Tibial nerve (tissue), 4 donors: ENCODE measurements at regions not wholly inside any gene's neighbourhood (a gene's known extent, or its start where the extent isn't known, plus 50 kb on each side); places are given as distances from the start of the nearest gene placed in this dataset.

Experiments used
- DNase-seq, 2 donors: peaks; one replicate each; pipeline ENCODE4 v3.0.0-alpha.2; 2019; ENCODE audit warnings: low spot score in 2 of 2
- H3K27ac ChIP-seq, 4 donors: fragments of 200-600 bp; sonication (generic) in 3 of 4; one replicate each; pipeline ENCODE4 v1.5.1; 2017 to 2019; ENCODE audit warnings: mild to moderate bottlenecking in 1 of 4
- H3K27me3 ChIP-seq, 2 donors: fragments of 200-600 bp; sonication (generic) in 1 of 2; one replicate each; pipeline versions ENCODE4 v1.5.1 to v1.6.0; 2017 to 2019
- H3K36me3 ChIP-seq, 3 donors: fragments of 200-600 bp; sonication (generic); one replicate each; pipeline ENCODE4 v1.5.1; 2018 to 2019
- H3K4me1 ChIP-seq, 4 donors: fragments of 200-600 bp; sonication (generic) in 3 of 4; one replicate each; pipeline ENCODE4 v1.5.1; 2017 to 2019
- H3K4me3 ChIP-seq, 4 donors: fragments of 200-600 bp; sonication (generic) in 3 of 4; one replicate each; pipeline ENCODE4 v1.5.1; 2017 to 2019; ENCODE audit warnings: mild to moderate bottlenecking in 1 of 4, moderate library complexity in 1 of 4
- H3K9me3 ChIP-seq, 4 donors: fragments of 200-600 bp; sonication (generic) in 3 of 4; one replicate each; pipeline ENCODE4 v1.5.1; 2017 to 2019
- CTCF ChIP-seq, 5 experiments: fragments of 200-600 bp in 3 of 5; fragments of 450-650 bp in 2 of 5; sonication (generic) in 3 of 5; IDR thresholded peaks; one replicate each; pipeline ENCODE4 v1.5.1; 2016 to 2019; ENCODE audit warnings: antibody characterized with exemption in 5 of 5, mild to moderate bottlenecking in 3 of 5, moderate library complexity in 2 of 5
- EP300 ChIP-seq, 2 donors: sonication (generic); formaldehyde crosslinking; IDR thresholded peaks; one replicate each; pipeline ENCODE4 v1.6.1; 2017; ENCODE audit warnings: antibody characterized with exemption in 2 of 2, mild to moderate bottlenecking in 1 of 2
- POLR2A ChIP-seq, 2 donors: fragments of 450-650 bp; IDR thresholded peaks; one replicate each; pipeline ENCODE4 v1.6.1; 2017; ENCODE audit warnings: antibody characterized with exemption in 2 of 2, mild to moderate bottlenecking in 2 of 2, moderate library complexity in 2 of 2
- WGBS, 2 donors: methylation state at CpG; one replicate each; pipeline ENCODE4 v1.1.5; 2018; 5-methylcytosine and 5-hydroxymethylcytosine counted together

GRCh38 chr21:41632748-41633475 lies 125.0 kb upstream of the TMPRSS2 start:
- TF ChIP-seq CTCF (IDR thresholded peaks at IDR 0.05) (no peak), POLR2A (IDR thresholded peaks at IDR 0.05) (no peak), EP300 (IDR thresholded peaks at IDR 0.05) (no peak)
- H3K27ac ChIP-seq: no peak overlapping the region
- no peak for DNase-seq
- H3K36me3 ChIP-seq: no peaks in the 10 kb centered on the region
- H3K4me1 ChIP-seq: peaks cover 0 to 5% (median 0%) of the 10 kb centered on the region in 4 donors
- H3K9me3 ChIP-seq: peaks cover 0 to 1% (median 0%) of the 10 kb centered on the region in 4 donors
- WGBS, 2 donors: 61 to 62% methylated on average over 12 of the region's 12 CpGs
- H3K27me3 ChIP-seq: no peaks in the 10 kb centered on the region
- no peak overlapping the region for H3K4me3 ChIP-seq

- no peaks in the 10 kb centered on the region for H3K9me3 ChIP-seq
- no peak overlapping the region for H3K4me3 ChIP-seq
- no peaks in the 10 kb centered on the region for H3K27me3 ChIP-seq
- 79 to 80% methylated on average over 14 of the region's 14 CpGs for WGBS, 2 donors
- peaks cover 0 to under 1% (median 0%) of the 10 kb centered on the region in 4 donors for H3K4me1 ChIP-seq
- no peaks in the 10 kb centered on the region for H3K36me3 ChIP-seq
- no peak for DNase-seq
- no peak overlapping the region for H3K27ac ChIP-seq
- TF ChIP-seq EP300 (IDR thresholded peaks at IDR 0.05): no peak
- TF ChIP-seq POLR2A (IDR thresholded peaks at IDR 0.05): no peak
- TF ChIP-seq CTCF (IDR thresholded peaks at IDR 0.05): no peak
Measured at GRCh38 chr21:41631564-41632461, 123.9 kb upstream of the TMPRSS2 start.

- 86 to 92% methylated on average over 17 of the region's 17 CpGs for WGBS, 2 donors
- no peaks in the 10 kb centered on the region for H3K4me1 ChIP-seq
- DNase-seq: no peak
- H3K9me3 ChIP-seq: no peaks in the 10 kb centered on the region
- no peaks in the 10 kb centered on the region for H3K36me3 ChIP-seq
- H3K27ac ChIP-seq: no peak overlapping the region
- no peak overlapping the region for H3K4me3 ChIP-seq
- TF ChIP-seq POLR2A (IDR thresholded peaks at IDR 0.05) (no peak), EP300 (IDR thresholded peaks at IDR 0.05) (no peak), CTCF (IDR thresholded peaks at IDR 0.05) (no peak)
- H3K27me3 ChIP-seq: no peaks in the 10 kb centered on the region
Measured at GRCh38 chr21:41630917-41631316, 123.0 kb upstream of the TMPRSS2 start.

- H3K4me1 ChIP-seq: no peaks in the 10 kb centered on the region
- H3K36me3 ChIP-seq: no peaks in the 10 kb centered on the region
- no peak for TF ChIP-seq EP300 (IDR thresholded peaks at IDR 0.05)
- no peak for TF ChIP-seq CTCF (IDR thresholded peaks at IDR 0.05)
- no peak for TF ChIP-seq POLR2A (IDR thresholded peaks at IDR 0.05)
- no peak overlapping the region for H3K27ac ChIP-seq
- DNase-seq: no peak
- 90 to 93% methylated on average over 14 of the region's 14 CpGs for WGBS, 2 donors
- H3K27me3 ChIP-seq: no peaks in the 10 kb centered on the region
- H3K4me3 ChIP-seq: no peak overlapping the region
- no peaks in the 10 kb centered on the region for H3K9me3 ChIP-seq
Measured at GRCh38 chr21:41630249-41630648, 122.3 kb upstream of the TMPRSS2 start.

GRCh38 chr21:41628256-41628655 lies 120.3 kb upstream of the TMPRSS2 start:
- Histone ChIP-seq H3K4me1 (no peaks in the 10 kb centered on the region), H3K27me3 (no peaks in the 10 kb centered on the region), H3K9me3 (no peaks in the 10 kb centered on the region), H3K4me3 (no peak overlapping the region), H3K36me3 (no peaks in the 10 kb centered on the region), H3K27ac (no peak overlapping the region)
- TF ChIP-seq CTCF (IDR thresholded peaks at IDR 0.05) (no peak), EP300 (IDR thresholded peaks at IDR 0.05) (no peak), POLR2A (IDR thresholded peaks at IDR 0.05) (no peak)
- DNase-seq: no peak
- 39 to 52% methylated on average over 4 of the region's 4 CpGs for WGBS, 2 donors
